ENCODE measurements at regions not wholly inside any gene's neighbourhood (a gene's known extent, or its start where the extent isn't known, plus 50 kb on each side); places are given as distances from the start of the nearest gene placed in this dataset.

DNA sequence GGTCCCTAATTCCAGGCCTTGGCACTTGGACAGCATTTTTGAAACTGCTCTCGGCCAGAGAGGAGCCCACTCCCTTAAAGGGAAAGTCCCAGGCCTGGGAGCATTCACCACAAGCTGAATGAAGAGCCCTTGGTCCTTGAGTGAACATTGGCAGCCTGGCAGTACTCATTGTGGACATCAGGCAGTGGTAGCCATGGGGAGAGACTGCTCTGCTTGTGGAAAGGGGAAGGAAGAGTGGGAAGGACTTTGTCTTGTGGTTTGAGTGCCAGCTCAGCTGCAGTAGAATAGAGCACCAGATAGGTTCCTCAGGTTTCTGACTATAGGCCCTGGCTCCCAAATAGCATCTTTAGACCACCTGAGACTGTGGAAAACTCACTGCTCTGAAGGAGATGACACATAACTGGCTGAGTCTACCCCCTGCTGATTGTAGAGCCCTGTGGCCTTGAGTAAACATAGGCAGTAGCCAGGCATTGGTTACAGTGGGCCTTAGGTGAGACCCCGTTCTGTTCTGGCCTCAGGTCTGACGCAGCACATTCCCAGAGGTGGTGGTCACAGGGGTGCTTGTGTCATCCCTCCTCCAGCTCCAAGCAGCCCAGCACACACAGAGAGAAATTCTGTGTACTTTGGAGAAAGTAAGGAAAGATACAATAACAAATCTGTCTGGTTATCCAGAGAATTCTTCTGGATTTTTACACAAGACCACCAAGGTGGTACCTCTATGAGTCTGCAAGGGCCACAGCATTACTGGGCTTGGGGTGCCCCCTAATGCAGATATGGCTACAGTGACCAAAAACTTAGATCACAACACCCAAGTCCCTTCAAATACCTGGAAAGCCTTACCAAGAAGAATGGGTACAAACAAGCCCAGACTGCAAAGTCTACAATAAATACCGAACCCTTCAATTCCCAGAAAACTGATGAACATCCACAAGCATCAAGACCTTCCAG, 153.8 kb downstream of the GNAI1 start:
- no peak for FAIRE-seq

GRCh38 chr7:80287400-80288174, 153.0 kb downstream of the GNAI1 start:
- FAIRE-seq = no peak

DNA sequence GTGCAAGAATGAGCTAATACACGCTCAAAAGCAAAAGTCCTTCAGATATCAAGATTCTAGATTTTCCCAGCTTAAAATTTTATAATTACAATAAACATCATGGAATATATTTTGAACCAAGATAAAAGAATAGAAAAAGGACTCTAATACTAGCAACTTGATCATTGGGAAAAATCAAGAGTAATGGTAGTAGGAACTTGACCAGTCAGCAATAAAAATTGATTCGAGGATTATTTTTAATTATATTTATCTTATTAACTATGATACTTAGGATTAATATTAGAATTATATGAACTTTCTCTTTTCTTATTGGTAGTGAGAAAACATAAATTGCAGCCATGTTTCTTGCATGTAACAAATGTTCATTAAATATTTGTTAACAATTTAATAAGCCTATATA, 152.0 kb downstream of the GNAI1 start:
- FAIRE-seq = no peak

DNA sequence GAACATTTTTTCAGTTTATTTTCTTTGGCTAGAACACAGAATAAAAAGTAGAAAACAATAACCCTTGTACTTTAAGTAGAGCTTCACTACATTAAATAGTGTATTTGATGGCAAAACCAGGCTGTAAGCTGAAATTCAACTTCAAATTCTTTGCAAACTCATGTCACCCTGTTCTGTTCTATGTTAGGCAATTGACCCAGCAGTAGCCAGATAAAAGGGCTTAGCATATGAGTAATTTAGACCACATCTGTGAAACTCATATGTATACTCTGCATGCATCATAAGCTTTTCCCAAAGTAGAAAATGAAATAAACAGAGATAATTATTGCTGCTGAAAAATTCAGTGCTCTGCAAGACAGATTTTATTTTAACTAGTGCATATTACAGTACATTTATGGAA, 150.2 kb downstream of the GNAI1 start:
- FAIRE-seq = no peak

DNA sequence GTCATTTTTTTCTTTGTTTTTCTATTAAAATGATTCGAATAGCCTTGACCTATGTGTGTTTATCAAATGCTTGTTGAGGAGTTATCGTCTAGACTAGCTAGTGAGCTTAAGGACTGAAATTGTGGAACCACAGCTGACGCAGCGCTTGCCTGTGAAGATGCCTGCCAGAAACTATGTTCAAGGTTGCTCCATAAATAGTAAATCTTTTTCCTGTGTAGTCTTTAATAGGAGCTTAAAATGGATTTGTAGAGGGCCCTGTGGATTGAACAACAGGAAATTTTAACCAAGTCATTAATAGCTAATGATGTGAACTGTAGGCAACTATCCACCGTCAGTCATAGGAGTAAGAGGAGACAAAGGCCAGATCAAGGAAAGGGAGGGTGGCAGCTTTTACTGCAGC, 145.1 kb downstream of the GNAI1 start:
- no peak for FAIRE-seq

- FAIRE-seq = no peak
These were observed 144.1 kb downstream of the GNAI1 start for GRCh38 chr7:80278737-80279136.

GRCh38 chr7:80277434-80278427, 143.1 kb downstream of the GNAI1 start:
- no peak for FAIRE-seq

All from G401.6 (cell line).